GM12878 (cell line): ENCODE measurements at regions not wholly inside any gene's neighbourhood (a gene's known extent, or its start where the extent isn't known, plus 50 kb on each side); places are given as distances from the start of the nearest gene placed in this dataset.

Experiments used
- CBX5 ChIP-seq: sonication (generic); IDR thresholded peaks from 2 replicates; pipeline ENCODE4 v1.6.1; 2016; ENCODE audit warnings: low read depth, moderate library complexity, mild to moderate bottlenecking, inconsistent platforms
- ELK1 ChIP-seq: IDR thresholded peaks from 2 replicates; pipeline ENCODE4 v1.6.1; 2012; ENCODE audit warnings: low read depth, low read length, improper control_type of control experiment
- EZH2 ChIP-seq: IDR thresholded peaks from 2 replicates; pipeline ENCODE4 v1.6.1; 2012; ENCODE audit warnings: low read depth, mild to moderate bottlenecking, control low read depth, inconsistent platforms, low read length, borderline replicate concordance; ENCODE audit not compliant: control insufficient read depth
- FOS ChIP-seq: IDR thresholded peaks from 3 replicates; pipeline ENCODE4 v1.6.1; 2011; ENCODE audit warnings: borderline replicate concordance; ENCODE audit not compliant: insufficient read length; ENCODE audit errors: extremely low read depth
- GABPA ChIP-seq: IDR thresholded peaks from 2 replicates; pipeline ENCODE4 v1.6.1; 2014; ENCODE audit warnings: antibody characterized with exemption, low read depth, mild to moderate bottlenecking, inconsistent platforms
- NFIC ChIP-seq: IDR thresholded peaks from 2 replicates; pipeline ENCODE4 v1.6.1; 2012; ENCODE audit warnings: low read depth, mild to moderate bottlenecking, inconsistent platforms, low read length, moderate library complexity
- NR2C2 ChIP-seq: IDR thresholded peaks from 2 replicates; pipeline ENCODE4 v1.6.1; 2011; ENCODE audit warnings: borderline replicate concordance, low read depth; ENCODE audit not compliant: control insufficient read depth, insufficient read length
- RAD51 ChIP-seq: fragments of 450-650 bp; IDR thresholded peaks from 2 replicates; pipeline ENCODE4 v1.6.1; 2016; ENCODE audit warnings: moderate library complexity, mild to moderate bottlenecking, inconsistent platforms
- TF ChIP-seq, protein P1 (sequence below), 3 experiments: IDR thresholded peaks in 2 of 3; conservative IDR thresholded peaks in 1 of 3; 2 replicates each; pipeline ENCODE4 v1.5.1; 2011; ENCODE audit warnings: low read depth in 3 of 3, low read length in 3 of 3, mild to moderate bottlenecking in 3 of 3, control low read depth in 2 of 3, moderate library complexity in 2 of 3, inconsistent platforms in 1 of 3, mixed read lengths in 1 of 3; ENCODE audit not compliant: control insufficient read depth in 2 of 3, insufficient read depth in 1 of 3; ENCODE audit errors: extremely low read depth in 1 of 3

DNA sequence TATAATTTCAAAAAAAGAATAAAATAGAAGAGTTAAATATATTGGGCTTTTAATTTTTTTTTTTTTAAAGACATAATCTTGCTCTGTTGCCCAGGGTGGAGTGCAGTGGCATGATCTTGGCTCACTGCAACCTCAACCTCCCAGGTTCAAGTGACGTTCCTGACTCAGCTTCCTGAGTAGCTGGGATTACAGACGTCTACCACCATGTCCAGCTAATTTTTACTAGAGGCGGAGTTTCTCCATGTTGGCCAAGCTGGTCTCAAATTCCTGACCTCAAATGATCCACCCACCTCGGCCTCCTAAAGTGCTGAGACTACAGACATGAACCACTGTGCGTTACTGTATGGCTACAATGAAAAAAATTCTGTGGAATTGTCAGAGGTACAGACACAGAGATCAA is 98.1 kb upstream of the RGPD4 start:
- TF ChIP-seq, protein P1, sequence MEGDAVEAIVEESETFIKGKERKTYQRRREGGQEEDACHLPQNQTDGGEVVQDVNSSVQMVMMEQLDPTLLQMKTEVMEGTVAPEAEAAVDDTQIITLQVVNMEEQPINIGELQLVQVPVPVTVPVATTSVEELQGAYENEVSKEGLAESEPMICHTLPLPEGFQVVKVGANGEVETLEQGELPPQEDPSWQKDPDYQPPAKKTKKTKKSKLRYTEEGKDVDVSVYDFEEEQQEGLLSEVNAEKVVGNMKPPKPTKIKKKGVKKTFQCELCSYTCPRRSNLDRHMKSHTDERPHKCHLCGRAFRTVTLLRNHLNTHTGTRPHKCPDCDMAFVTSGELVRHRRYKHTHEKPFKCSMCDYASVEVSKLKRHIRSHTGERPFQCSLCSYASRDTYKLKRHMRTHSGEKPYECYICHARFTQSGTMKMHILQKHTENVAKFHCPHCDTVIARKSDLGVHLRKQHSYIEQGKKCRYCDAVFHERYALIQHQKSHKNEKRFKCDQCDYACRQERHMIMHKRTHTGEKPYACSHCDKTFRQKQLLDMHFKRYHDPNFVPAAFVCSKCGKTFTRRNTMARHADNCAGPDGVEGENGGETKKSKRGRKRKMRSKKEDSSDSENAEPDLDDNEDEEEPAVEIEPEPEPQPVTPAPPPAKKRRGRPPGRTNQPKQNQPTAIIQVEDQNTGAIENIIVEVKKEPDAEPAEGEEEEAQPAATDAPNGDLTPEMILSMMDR (IDR thresholded peaks at IDR 0.05 in 2 of 3, conservative IDR thresholded peaks at IDR 0.05 in 1 of 3; ENCODE audit: control insufficient read depth in 2 of 3, extremely low read depth in 1 of 3, insufficient read depth in 1 of 3, low read depth in 3 of 3, low read length in 3 of 3), result no peak
- no peak for TF ChIP-seq FOS
- no peak for TF ChIP-seq RAD51
- no peak for TF ChIP-seq NFIC
- no peak for TF ChIP-seq EZH2
- TF ChIP-seq NR2C2, result no peak
- no peak for TF ChIP-seq GABPA
- no peak for TF ChIP-seq CBX5
- no peak for TF ChIP-seq ELK1
